Neural cell (in vitro differentiated cells): ENCODE measurements at regions not wholly inside any gene's neighbourhood (a gene's known extent, or its start where the extent isn't known, plus 50 kb on each side); places are given as distances from the start of the nearest gene placed in this dataset.

Experiments
- H2AFZ ChIP-seq: fragments of 200-600, 300-800 bp; sonication (generic), shearing (Covaris generic); 2 replicates; pipeline ENCODE4 v1.6.0; 2014; ENCODE audit warnings: low read depth, mild to moderate bottlenecking, antibody characterized with exemption, low read length, moderate library complexity
- H3F3A ChIP-seq: fragments of 200-600 bp; shearing (Covaris generic); 2 replicates; pipeline ENCODE4 v1.6.1; 2016; ENCODE audit warnings: mild to moderate bottlenecking, moderate library complexity, mixed read lengths, antibody characterized with exemption, low read length; ENCODE audit not compliant: insufficient read depth, poor library complexity, severe bottlenecking
- H3K27ac ChIP-seq: fragments of 200-600, 300-800 bp; sonication (generic), shearing (Covaris generic); 2 replicates; pipeline ENCODE4 v1.5.1; 2014; ENCODE audit warnings: mild to moderate bottlenecking, low read length, moderate library complexity
- H3K27me3 ChIP-seq: fragments of 300-800, 200-600 bp; sonication (generic), shearing (Covaris generic); 2 replicates; pipeline ENCODE4 v1.6.0; 2014; ENCODE audit warnings: mild to moderate bottlenecking, low read depth, low read length, moderate library complexity; ENCODE audit not compliant: insufficient read depth
- H3K36me3 ChIP-seq: fragments of 300-800, 200-600 bp; sonication (generic), shearing (Covaris generic); 2 replicates; pipeline ENCODE4 v1.5.1; 2014; ENCODE audit warnings: mild to moderate bottlenecking, antibody characterized with exemption, low read length, moderate library complexity; ENCODE audit not compliant: insufficient read depth
- H3K4me2 ChIP-seq: fragments of 300-800, 200-600 bp; sonication (generic), shearing (Covaris generic); 2 replicates; pipeline ENCODE4 v1.6.0; 2014; ENCODE audit warnings: mild to moderate bottlenecking, low read length
- H3K4me3 ChIP-seq: fragments of 300-800, 200-600 bp; sonication (generic), shearing (Covaris generic); 2 replicates; pipeline ENCODE4 v1.5.1; 2014; ENCODE audit warnings: mild to moderate bottlenecking, low read length, moderate library complexity
- H3K79me2 ChIP-seq: fragments of 200-600 bp; shearing (Covaris generic); replicated peaks from 2 replicates; pipeline ENCODE4 v1.6.0; 2014; ENCODE audit warnings: mild to moderate bottlenecking, low read length, moderate library complexity; ENCODE audit not compliant: insufficient read depth
- H3K9ac ChIP-seq: fragments of 300-800, 200-600 bp; sonication (generic), shearing (Covaris generic); 2 replicates; pipeline ENCODE4 v1.6.1; 2016; ENCODE audit warnings: mild to moderate bottlenecking, low read length, mixed read lengths
- H3K9me2 ChIP-seq: fragments of 200-600 bp; shearing (Covaris generic); 2 replicates; pipeline ENCODE4 v1.6.1; 2016; ENCODE audit warnings: mild to moderate bottlenecking, low read length, mixed read lengths; ENCODE audit not compliant: insufficient read depth
- H3K9me3 ChIP-seq: fragments of 200-600, 300-800 bp; sonication (generic), shearing (Covaris generic); 2 replicates; pipeline ENCODE4 v1.6.1; 2016; ENCODE audit warnings: mild to moderate bottlenecking, mixed run types, low read length, moderate library complexity, mixed read lengths
- H4K20me1 ChIP-seq: fragments of 200-600 bp; shearing (Covaris generic); 2 replicates; pipeline ENCODE4 v1.6.1; 2016; ENCODE audit warnings: mild to moderate bottlenecking, mixed run types; ENCODE audit not compliant: insufficient read depth
- EP300 ChIP-seq: fragments of 450-650 bp; conservative IDR thresholded peaks from 2 replicates; pipeline ENCODE4 v1.6.1; 2014; ENCODE audit warnings: antibody characterized with exemption, mild to moderate bottlenecking, moderate library complexity; ENCODE audit not compliant: poor library complexity, severe bottlenecking
- EZH2 ChIP-seq: fragments of 200-600, 300-800 bp; shearing (Covaris generic), sonication (generic); IDR thresholded peaks from 2 replicates; pipeline ENCODE4 v1.6.1; 2014; ENCODE audit warnings: antibody characterized with exemption, low read length, borderline replicate concordance, mild to moderate bottlenecking; ENCODE audit not compliant: insufficient read depth, poor library complexity, severe bottlenecking
- MXI1 ChIP-seq: fragments of 450-650 bp; conservative IDR thresholded peaks from 2 replicates; pipeline ENCODE4 v1.6.1; 2014; ENCODE audit warnings: antibody characterized with exemption, mild to moderate bottlenecking; ENCODE audit not compliant: poor library complexity, severe bottlenecking
- POLR2AphosphoS5 ChIP-seq: IDR thresholded peaks from 2 replicates; pipeline ENCODE4 v1.6.1; 2012
- RAD21 ChIP-seq: fragments of 450-650 bp; conservative IDR thresholded peaks from 2 replicates; pipeline ENCODE4 v1.6.1; 2014; ENCODE audit warnings: antibody characterized with exemption, mild to moderate bottlenecking, moderate library complexity
- SMC3 ChIP-seq: fragments of 450-650 bp; conservative IDR thresholded peaks from 2 replicates; pipeline ENCODE4 v1.6.1; 2014; ENCODE audit warnings: antibody characterized with exemption, mild to moderate bottlenecking, moderate library complexity; ENCODE audit not compliant: poor library complexity
- TAF1 ChIP-seq: IDR thresholded peaks from 2 replicates; pipeline ENCODE4 v1.6.1; 2012; ENCODE audit warnings: low read depth
- TF ChIP-seq, protein P1 (sequence below): IDR thresholded peaks from 2 replicates; pipeline ENCODE4 v1.6.1; 2012; ENCODE audit warnings: borderline replicate concordance
- TF ChIP-seq, protein P2 (sequence below): fragments of 450-650 bp; IDR thresholded peaks from 2 replicates; pipeline ENCODE4 v1.5.1; 2014; ENCODE audit warnings: antibody characterized with exemption, mild to moderate bottlenecking, moderate library complexity; ENCODE audit not compliant: poor library complexity, severe bottlenecking

DNA sequence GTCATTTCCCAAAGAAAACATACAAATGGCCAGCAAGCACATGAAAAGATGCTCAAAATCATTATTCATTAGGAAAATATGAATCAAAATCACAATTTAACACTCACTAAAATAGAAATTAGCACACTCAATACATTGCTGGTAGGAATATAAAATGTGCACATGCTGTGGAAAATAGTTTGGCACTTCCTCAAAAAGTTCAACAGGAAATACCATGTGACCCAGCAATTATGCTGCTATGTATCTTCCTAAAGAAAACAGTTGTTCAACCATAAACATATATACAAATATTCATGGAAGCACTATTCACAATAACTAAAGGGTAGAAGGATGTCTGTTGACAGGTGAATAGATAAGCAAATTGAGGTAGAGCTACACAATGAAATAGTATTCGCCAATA is 187.3 kb upstream of the SOX6 start:
- H4K20me1 ChIP-seq, result no peaks in the 10 kb centered on the region
- TF ChIP-seq, protein P1, sequence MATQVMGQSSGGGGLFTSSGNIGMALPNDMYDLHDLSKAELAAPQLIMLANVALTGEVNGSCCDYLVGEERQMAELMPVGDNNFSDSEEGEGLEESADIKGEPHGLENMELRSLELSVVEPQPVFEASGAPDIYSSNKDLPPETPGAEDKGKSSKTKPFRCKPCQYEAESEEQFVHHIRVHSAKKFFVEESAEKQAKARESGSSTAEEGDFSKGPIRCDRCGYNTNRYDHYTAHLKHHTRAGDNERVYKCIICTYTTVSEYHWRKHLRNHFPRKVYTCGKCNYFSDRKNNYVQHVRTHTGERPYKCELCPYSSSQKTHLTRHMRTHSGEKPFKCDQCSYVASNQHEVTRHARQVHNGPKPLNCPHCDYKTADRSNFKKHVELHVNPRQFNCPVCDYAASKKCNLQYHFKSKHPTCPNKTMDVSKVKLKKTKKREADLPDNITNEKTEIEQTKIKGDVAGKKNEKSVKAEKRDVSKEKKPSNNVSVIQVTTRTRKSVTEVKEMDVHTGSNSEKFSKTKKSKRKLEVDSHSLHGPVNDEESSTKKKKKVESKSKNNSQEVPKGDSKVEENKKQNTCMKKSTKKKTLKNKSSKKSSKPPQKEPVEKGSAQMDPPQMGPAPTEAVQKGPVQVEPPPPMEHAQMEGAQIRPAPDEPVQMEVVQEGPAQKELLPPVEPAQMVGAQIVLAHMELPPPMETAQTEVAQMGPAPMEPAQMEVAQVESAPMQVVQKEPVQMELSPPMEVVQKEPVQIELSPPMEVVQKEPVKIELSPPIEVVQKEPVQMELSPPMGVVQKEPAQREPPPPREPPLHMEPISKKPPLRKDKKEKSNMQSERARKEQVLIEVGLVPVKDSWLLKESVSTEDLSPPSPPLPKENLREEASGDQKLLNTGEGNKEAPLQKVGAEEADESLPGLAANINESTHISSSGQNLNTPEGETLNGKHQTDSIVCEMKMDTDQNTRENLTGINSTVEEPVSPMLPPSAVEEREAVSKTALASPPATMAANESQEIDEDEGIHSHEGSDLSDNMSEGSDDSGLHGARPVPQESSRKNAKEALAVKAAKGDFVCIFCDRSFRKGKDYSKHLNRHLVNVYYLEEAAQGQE, result no peak
- TF ChIP-seq TAF1 (no peak), RAD21 (no peak), EP300 (no peak), POLR2AphosphoS5 (no peak), MXI1 (no peak), SMC3 (no peak), EZH2 (no peak)
- TF ChIP-seq, protein P2, sequence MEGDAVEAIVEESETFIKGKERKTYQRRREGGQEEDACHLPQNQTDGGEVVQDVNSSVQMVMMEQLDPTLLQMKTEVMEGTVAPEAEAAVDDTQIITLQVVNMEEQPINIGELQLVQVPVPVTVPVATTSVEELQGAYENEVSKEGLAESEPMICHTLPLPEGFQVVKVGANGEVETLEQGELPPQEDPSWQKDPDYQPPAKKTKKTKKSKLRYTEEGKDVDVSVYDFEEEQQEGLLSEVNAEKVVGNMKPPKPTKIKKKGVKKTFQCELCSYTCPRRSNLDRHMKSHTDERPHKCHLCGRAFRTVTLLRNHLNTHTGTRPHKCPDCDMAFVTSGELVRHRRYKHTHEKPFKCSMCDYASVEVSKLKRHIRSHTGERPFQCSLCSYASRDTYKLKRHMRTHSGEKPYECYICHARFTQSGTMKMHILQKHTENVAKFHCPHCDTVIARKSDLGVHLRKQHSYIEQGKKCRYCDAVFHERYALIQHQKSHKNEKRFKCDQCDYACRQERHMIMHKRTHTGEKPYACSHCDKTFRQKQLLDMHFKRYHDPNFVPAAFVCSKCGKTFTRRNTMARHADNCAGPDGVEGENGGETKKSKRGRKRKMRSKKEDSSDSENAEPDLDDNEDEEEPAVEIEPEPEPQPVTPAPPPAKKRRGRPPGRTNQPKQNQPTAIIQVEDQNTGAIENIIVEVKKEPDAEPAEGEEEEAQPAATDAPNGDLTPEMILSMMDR, result no peak
- H3K36me3 ChIP-seq, result no peaks in the 10 kb centered on the region
- H3F3A ChIP-seq, result no peaks in the 10 kb centered on the region
- H3K9me3 ChIP-seq, result no peaks in the 10 kb centered on the region
- peaks cover 37% of the 10 kb centered on the region for H3K79me2 ChIP-seq
- no peaks in the 10 kb centered on the region for H3K27me3 ChIP-seq
- H3K27ac ChIP-seq, result no peak overlapping the region
- H3K4me3 ChIP-seq, result no peak overlapping the region
- no peak overlapping the region for H3K4me2 ChIP-seq
- H2AFZ ChIP-seq, result no peak overlapping the region
- H3K9ac ChIP-seq, result no peak overlapping the region
- H3K9me2 ChIP-seq, result no peaks in the 10 kb centered on the region

- Histone ChIP-seq H3K27me3 (no peaks in the 10 kb centered on the region), H3K4me3 (no peak overlapping the region), H3K9me2 (no peaks in the 10 kb centered on the region), H3K79me2 (peaks cover 30% of the 10 kb centered on the region), H3K36me3 (no peaks in the 10 kb centered on the region), H3K4me2 (no peak overlapping the region), H3K9ac (no peak overlapping the region), H3K9me3 (no peaks in the 10 kb centered on the region), H3F3A (no peaks in the 10 kb centered on the region), H4K20me1 (no peaks in the 10 kb centered on the region), H3K27ac (no peak overlapping the region), H2AFZ (no peak overlapping the region)
- TF ChIP-seq EP300, result no peak
- no peak for TF ChIP-seq EZH2
- TF ChIP-seq, protein P2, result no peak
- no peak for TF ChIP-seq RAD21
- TF ChIP-seq, protein P1, result no peak
Observed at GRCh38 chr11:16542353-16542752, 186.0 kb upstream of the SOX6 start.
